ENCODE measurements at regions not wholly inside any gene's neighbourhood (a gene's known extent, or its start where the extent isn't known, plus 50 kb on each side); places are given as distances from the start of the nearest gene placed in this dataset.
A peak's percentile ranks its signal among the peaks of the same experiment; 100 is the strongest.

DNA sequence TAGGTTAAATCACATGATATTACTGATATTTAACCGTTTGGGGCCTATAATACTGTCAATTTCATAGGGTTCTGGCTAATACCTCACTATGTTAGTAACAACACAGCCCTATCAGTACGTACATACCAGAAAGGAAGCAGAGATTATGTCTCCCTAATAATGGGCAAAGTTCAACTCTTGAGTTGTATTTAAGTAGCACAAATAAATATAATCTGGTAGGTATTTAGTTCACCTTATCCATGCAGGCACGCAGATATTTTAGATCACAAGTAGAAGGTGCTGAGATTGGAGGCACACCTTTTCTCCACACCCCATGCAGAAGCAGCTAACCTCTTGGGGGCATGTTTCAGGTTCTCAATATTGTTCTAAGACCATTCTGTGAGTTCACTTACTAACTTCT, 118.9 kb downstream of the IRS1 start:
- DNase-seq (ENCODE audit: low spot score): no peak

DNA sequence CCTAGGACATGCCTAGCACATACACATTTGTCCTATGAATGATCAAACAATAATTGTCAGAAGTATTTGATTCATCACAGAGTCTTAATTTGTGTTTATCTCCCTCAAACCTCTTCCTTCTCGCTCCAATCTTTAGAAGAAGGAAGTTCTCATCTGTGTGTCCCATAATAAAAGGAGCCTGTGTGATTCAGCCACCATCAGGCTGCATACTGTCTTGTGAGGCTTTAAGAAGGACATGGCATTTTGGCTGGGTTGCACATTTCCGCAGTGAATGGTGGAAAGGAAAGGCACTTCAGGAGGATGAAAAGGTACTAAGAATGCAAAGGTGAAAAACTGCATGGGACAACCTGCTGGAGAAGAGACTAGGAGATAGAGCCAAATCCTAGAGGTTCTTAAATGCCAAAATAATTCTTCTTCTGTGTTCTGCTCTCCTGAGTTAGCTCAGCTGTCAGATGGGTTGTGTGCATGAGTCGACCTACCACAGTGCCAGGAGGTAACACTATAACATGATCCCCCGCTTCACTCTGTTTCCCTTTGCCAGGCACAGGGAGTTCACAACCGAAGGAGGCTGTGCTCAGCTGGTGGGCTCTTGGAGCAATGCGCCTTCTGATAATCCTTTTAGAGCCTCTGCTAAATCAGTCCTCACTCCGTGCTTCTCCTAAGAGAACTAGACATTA, 120.1 kb downstream of the IRS1 start:
- DNase-seq (ENCODE audit: low spot score): no peak

DNA sequence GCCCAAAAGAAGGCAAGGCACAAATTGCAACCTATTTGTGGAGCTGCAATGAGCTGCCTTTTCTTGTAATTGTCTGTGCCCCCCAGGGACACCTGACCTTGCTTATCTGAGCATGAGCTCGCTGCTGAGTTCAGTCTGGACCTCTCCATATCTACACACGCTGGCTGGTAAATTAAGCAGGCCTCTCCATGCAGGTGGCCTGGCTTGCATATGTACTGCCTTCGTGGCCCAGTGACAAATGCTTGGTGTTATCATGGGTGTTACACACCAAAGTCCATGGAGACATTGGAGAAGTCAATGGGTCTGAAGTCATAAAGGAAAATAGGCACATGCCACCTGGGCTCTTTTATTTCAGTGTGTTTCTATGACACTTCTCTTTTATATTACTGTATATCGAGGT, 121.2 kb downstream of the IRS1 start:
- DNase-seq (ENCODE audit: low spot score): no peak

DNA sequence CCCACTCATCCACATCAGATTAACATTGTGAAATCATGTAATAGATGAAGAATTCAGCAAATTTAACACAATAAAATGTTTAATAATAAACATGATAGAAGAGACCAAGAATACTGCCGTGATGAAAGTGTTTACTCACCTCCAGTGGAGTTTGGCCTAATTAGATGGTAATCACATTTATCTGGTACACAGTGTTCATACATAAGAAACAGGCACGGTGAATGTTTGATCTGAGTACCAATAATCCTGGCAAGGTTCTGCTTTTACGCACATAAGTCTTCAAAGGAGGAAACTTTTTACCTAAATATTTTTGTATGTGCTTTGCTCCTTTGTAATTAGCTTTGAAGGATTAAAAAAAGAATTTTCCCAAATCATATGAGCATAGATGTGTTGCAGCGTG, 122.5 kb downstream of the IRS1 start:
- DNase-seq (ENCODE audit: low spot score): no peak

DNA sequence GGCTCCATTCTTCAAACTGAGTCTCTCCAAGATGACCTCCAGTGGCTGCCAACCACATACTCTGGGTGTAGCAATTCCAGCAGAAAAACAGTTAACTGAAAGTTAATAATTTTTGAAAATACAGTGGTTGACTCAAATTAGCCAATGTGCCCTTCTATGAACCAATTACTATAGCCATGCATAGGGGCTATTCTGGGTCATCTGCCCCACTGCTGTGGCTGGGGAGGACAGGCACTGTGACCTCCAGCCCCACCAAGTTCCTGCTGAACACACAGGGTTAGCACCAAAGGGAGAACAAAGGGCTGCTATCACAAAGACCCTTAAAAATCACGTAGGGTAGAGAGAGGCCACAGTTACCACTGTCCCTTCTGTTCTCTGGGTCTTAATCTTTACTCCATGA, 123.0 kb downstream of the IRS1 start:
- DNase-seq (ENCODE audit: low spot score): no peak

DNA sequence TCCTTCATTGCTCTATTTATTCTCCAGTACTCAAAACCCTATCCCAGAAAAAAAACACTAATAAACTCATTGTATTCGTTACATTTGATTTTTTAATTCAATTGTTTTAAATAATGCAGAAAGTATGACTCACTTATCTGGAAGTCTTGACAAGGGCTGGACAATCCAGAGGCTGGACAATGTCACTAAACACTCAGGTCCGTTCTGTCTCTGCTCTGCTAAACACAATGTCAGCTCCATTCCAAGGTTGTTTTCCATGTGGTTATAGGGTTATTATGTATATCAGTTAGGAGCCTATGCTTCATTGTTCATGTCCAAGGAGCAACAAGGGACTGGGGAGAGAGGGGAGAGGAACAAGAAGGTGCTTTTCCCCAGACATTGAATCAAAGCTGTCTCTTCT, 125.5 kb downstream of the IRS1 start:
- no peak for DNase-seq (ENCODE audit: low spot score)

DNA sequence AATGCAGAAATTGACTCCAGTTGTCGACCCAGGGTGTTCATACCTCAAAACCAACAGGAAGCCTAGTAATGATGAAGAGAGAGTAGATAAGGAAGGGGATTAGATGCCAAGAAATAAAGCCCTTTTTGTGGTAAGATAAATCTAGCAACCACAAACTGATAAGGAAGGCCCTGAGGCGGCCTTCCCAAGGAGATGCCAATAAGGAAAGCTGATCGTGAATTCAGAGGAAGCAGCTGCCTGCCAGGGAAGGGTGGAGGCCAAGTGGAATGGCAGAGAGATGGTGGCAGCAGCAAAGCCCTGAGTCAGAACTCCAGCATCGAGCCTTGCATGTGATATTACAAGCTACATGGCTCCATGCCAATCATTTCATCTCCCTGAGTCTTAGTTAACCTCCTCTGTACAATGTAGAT, 126.3 kb downstream of the IRS1 start:
- peak; percentile 33 for DNase-seq (ENCODE audit: low spot score)

DNA sequence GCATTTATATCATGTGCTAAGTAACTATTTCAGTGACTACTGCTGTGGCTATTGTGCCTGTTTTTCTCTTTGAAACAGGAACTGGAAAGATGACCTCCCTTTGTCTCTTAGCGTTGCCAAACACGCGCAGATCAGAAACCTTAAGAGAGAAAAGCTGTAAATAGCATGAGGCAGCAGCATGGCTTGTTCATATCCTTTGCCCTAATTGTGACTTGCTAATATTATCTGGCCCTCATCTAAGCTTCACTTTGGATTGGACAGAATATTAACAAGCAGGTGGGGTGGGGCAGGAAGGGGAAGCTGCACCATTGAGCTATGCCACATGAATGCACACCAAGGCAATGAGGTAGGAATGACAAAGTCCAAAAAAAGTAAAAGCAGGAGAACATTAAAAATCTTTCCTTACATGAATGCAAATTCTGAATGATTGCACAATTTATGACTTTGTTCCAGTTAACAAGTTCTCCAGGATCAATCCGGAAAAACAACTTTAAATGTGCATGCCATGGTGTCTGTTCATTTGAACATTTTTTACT, 128.4 kb downstream of the IRS1 start:
- DNase-seq (ENCODE audit: low spot score): no peak

DNA sequence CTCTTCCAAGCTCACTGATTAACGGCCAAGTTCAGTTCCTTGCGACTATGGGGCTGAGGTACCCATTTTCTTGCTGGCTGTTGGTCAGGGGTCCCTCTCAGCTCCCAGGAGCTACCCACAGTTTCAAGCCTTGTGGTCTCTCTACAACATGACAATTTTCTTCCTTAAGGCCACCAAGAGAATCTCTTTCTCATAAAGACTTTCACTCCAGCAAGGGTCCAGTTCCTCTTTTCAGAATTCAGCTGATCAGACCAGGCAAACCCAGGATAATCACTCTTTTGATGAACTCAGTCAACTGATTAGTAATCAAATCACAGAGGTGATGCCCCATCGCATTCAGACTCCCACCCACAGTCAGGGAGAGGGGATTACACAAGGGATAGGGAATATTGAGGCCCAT, 129.7 kb downstream of the IRS1 start:
- DNase-seq (ENCODE audit: low spot score): no peak

DNA sequence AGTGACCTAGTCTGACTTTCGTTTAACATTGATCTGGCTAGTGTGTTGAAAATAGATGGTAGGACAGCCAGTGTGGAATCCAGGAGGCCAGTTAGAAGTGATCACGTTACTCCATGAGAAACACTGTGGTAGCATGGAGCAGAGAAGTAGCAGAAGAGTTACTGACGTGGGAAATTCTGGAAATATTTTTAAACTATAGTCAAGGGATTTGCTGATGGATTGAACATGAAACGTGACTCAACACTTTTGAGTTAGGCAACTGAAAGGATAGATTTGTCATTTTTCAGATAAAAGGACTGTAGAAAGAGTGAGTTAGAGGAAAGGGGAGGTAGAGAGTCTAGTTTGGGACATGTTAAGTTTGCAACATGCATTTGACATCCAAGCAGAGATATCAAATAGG, 130.4 kb downstream of the IRS1 start:
- no peak for DNase-seq (ENCODE audit: low spot score)

DNA sequence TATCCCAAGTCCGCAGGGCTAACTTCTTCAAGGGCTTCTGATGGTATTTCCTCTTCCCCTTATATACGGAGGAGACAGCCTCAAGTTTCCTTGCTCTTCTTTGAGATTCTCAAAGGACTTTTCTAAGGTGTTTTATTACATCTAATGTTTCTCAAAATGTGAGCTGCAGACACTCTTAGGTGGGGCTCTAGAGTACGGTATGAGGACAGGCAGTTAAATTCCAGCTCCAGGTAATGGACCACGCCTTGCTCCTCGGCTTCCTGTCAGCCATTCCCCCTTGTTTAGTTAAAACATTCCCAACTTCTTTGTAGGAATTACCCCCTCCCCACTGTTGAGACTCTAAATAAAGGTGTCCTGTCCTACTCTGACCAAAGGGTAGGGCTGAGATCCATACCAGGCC, 131.9 kb downstream of the IRS1 start:
- no peak for DNase-seq (ENCODE audit: low spot score)

DNA sequence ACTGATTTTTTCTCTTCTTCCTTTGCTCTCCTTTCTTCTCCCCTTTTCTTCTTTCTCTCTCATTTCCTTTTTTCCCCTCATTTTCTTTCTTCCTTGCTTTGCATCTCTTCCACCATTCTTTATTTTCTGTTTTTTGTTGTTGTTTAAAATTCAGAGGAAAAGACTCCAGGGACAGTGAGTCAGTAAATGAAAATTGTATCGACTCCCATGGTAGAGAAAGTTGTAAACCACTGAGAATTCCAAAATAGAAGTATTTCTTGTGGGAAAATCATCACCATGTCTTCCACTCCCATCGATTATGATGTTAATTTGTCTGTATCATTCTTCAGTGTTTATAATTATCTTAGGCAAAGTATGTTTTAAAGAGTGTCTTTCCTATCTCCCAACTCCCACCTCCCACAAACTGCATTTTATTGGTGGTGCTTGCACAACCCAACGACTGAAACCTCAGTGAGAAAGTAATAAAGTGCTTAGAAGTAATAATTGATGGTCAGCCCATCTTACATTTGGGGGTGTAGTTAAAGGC, 134.3 kb downstream of the IRS1 start:
- no peak for DNase-seq (ENCODE audit: low spot score)

DNA sequence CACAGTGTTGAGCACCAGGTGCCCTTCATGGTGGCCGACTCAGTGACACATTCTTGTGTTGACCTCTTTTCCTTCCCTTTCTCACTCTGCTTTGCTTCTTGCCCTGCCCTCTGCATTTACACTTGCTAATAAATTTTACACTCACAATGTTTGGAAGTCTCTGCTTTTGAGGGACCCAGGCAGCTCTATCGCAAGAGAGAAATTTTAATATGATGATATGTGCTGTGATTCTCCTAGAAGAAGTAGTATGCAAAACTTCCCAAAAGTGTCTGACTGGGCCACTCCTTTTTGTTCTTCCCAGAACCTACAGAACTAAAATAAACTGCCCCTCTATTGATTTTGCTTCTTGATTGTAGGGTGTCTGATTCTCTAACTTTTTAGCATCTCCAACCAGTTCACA, 135.0 kb downstream of the IRS1 start:
- no peak for DNase-seq (ENCODE audit: low spot score)

DNA sequence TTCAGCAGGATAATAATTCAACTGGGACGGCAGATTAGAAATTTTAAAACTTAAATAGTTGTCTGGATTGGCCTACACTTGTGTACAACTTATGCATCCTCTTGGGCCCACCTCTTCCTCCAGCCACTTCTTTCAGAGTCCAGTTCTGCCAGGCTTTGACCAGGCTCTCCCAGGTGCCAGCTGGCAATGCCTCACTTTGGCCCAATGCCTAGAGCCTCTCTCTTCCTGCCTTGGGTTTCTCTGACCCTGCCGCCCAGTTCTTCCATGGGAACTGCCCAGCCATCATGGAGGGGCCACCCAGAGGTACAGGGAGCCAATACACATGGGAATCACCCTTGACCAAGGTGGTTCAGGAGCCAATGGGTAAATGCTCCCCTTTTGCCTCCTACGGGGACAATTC, 135.5 kb downstream of the IRS1 start:
- no peak for DNase-seq (ENCODE audit: low spot score)

DNA sequence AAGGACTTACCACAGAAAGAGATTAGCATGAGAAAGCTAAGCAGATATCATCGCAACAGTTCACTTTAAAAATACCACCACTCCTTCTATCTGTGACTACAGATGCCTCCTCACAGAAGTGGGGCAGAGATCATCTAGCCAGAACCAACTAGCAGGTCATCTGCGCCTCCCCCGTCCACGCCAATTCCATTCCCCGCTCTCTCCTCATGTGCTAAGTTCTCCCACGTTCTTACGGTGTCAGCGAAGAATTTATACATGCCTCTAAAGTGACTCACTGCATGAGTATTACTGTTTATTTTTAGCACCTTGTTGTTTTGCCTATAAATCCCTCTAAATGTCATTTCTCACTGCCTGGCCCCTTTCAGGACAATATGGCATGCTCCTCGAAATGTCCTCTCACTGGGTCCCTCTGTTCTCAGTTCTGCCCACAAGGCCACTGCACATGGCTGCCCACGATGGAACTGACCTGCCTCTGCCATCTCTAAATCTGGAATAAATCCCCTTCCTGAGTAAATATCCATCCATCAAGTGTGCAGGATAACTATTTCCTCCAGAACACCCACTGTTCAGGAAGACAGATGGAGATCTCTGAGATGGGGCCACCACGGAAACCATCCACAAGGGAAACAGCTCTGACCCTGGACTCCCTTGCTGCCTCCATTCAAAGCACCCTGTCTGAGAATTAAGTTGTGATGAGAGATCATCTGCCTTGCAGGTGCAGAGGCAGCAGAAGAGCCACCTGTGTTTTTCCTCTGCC, 137.7 kb downstream of the IRS1 start:
- peak; percentile 81 for DNase-seq (ENCODE audit: low spot score)

DNA sequence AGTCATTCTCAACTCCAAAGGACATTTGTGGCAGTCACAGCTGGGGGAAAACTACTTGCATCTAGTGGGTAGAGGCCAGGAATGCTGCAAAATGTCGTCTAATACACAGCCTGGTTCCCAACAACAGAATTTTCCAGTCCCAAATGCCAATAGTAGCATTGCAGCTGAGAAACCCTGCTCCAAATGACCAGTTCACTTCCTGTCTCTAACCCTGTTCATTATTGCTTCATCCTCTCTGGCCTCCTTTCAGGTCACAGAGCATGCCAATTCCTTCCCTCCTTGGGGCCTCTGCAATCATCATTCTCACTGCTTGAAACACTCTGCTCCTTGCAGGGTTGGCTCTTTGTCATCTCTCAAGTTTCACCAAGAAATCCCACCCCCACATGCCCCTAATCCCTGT, 139.1 kb downstream of the IRS1 start:
- DNase-seq (ENCODE audit: low spot score): no peak

DNA sequence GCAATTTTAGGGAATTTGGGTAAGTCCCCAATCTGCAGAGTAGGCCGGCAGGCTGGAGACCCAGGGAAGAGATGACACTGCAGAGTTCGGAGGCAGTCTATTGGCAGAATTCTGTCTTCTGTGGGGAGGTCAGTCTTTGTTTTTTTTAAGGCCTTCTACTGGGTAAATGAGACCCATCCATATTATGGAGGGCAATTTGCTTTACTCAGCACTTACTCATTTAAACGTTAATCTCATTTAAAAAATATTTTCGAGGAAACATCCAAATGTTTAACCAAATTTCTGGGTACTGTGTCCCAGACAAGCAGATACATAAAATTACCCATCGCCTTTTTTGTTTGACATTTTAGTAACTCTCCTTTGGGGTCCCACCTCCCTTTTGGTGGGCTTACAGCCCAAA, 139.5 kb downstream of the IRS1 start:
- no peak for DNase-seq (ENCODE audit: low spot score)

DNA sequence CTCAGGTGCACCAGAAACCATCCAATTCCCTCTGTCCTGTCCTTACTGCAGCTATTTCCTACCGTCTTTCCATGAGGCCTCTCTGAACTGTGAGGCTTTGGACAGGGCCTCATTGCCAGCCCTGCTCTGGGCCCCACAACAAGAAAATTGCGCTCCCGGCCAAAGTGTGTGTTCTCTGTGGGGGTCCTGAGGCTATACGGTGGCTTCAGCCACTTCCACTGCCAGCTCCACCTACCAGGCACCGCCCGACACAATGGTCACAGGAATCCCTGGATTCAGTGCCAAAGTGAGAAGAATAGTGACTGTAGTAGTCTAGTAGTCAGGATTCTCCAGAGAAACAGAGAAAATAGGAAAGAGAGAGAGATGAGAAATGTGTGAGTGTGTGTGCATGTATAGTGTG, 140.2 kb downstream of the IRS1 start:
- no peak for DNase-seq (ENCODE audit: low spot score)

DNA sequence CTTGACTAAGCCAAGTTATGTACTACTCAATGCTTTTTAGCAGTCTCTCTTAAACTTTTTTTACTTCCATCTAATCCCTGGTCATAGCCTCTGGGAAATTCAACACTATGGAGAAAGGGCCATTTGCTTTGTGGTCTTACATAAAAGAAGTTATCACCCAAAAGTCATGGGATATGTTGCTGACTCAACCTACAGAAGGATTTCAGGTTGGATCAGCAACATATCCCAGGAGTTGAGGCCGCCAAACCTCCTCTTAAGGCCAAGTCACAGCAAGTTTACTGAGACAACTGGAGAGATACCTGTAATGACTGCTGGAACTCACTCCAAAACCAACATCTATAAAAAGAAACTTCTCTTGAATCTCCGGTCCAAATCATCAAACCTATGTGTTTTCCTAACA, 141.1 kb downstream of the IRS1 start:
- no peak for DNase-seq (ENCODE audit: low spot score)

DNA sequence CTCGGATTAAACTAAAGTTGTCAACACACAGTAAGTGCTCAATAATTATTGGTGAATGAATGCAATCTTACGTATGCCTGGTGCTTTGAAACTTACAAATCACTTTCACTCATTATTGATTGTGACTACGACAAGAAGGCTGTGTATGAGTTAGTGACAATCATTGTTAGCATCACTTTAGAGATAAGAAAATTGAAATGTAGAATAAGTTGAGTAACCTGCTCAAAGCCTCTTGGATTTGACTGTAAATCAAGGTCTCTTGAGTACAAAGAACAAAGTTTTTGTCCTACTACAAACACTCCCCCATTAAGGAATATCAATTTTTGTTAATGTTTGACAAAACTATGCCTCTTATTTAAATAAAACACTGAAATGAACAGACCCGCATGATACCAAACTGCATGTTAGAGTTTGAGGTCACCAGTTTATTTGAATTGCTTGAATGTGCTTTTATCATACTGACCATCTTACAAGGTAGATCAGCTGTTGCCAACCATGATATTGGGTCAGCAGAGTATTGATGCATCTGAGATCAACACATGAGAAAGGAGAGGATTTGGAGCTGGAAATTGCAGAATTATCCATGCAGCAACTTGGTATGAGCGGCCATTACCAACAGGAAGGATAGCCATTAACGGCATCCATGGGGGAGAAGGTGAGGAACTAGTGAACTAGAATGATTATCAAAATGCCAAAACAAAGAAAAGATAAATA, 142.1 kb downstream of the IRS1 start:
- no peak for DNase-seq (ENCODE audit: low spot score)

DNA sequence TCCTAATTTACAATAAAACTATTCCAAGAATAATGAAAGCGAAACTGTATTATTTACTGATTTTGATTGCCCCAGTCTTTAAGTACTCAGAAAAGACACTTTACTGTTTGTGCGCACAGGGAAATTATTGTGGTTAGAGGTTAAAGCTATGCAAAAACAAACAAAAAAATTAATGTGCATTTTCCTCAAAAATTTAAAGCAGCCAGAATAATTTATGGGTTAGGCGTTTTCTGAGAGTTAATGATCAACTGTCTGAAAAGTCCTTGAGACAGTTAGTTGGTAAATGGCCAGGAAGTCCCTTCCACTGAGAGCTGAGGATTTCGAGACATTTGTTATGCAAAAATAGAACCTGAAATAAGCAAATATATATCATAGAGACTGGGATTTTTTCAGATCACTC, 143.3 kb downstream of the IRS1 start:
- no peak for DNase-seq (ENCODE audit: low spot score)

DNA sequence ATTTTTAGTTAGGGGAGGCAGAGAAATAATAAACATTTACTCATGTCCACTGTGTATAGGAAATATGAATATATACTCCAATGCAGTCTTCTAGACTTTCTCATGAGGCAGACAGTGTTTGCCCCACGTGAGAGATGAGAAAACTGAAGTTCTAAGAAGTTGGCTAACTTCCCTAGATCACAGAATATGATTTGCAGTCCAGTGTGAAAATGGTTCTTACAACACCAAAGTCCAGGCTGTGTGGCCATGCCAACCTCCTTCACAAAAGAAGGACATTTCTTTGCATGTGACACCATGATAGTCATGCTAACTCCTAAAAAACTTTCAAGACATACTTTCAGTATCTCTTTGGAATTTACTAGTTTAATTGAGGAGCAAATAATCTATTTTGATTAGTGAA, 143.7 kb downstream of the IRS1 start:
- no peak for DNase-seq (ENCODE audit: low spot score)

All from kidney capillary endothelial cell (primary cell).